DMS153 treated with DMSO at 0.1 percent for 48 hours (cell line): ENCODE measurements at regions not wholly inside any gene's neighbourhood (a gene's known extent, or its start where the extent isn't known, plus 50 kb on each side); places are given as distances from the start of the nearest gene placed in this dataset.
A peak's percentile ranks its signal among the peaks of the same experiment; 100 is the strongest.

Source experiments
- DNase-seq: peaks from one replicate; lab custom pipeline; 2025; ENCODE audit not compliant: unreplicated experiment; lab: John Stamatoyannopoulos, UW

GRCh38 chr9:108618906-108619550, 236.8 kb downstream of the ACTL7B start:
- no peak for DNase-seq

- DNase-seq, result no peak
These were observed 238.1 kb downstream of the ACTL7B start for GRCh38 chr9:108617676-108618075.

GRCh38 chr9:108615152-108615551, 240.6 kb downstream of the ACTL7B start:
- DNase-seq, result no peak

- no peak for DNase-seq
These were observed 243.3 kb downstream of the ACTL7B start for GRCh38 chr9:108612513-108612912.

GRCh38 chr9:108609897-108610253, 245.9 kb downstream of the ACTL7B start:
- no peak for DNase-seq

GRCh38 chr9:108609227-108609896, 246.4 kb downstream of the ACTL7B start:
- no peak for DNase-seq

- no peak for DNase-seq
These were observed 248.2 kb downstream of the ACTL7B start for GRCh38 chr9:108607607-108608006.

- no peak for DNase-seq
These were observed 249.4 kb downstream of the ACTL7B start for GRCh38 chr9:108606401-108606800.

GRCh38 chr9:108603141-108603540, 252.6 kb downstream of the ACTL7B start:
- no peak for DNase-seq

GRCh38 chr9:108600896-108601295, 254.9 kb downstream of the ACTL7B start:
- no peak for DNase-seq

- no peak for DNase-seq
These were observed 256.2 kb downstream of the ACTL7B start for GRCh38 chr9:108599571-108599970.

GRCh38 chr9:108591121-108591520, 264.7 kb downstream of the ACTL7B start:
- no peak for DNase-seq

- DNase-seq, result no peak
These were observed 267.5 kb downstream of the ACTL7B start for GRCh38 chr9:108588246-108588645.

- no peak for DNase-seq
These were observed 269.2 kb downstream of the ACTL7B start for GRCh38 chr9:108586471-108587139.

- no peak for DNase-seq
These were observed 270.9 kb downstream of the ACTL7B start for GRCh38 chr9:108584860-108585259.

GRCh38 chr9:108582726-108583125, 273.1 kb downstream of the ACTL7B start:
- no peak for DNase-seq

- DNase-seq, result no peak
These were observed 275.9 kb downstream of the ACTL7B start for GRCh38 chr9:108579757-108580439.

- DNase-seq, result no peak
These were observed 280.5 kb downstream of the ACTL7B start for GRCh38 chr9:108575276-108575675.

- DNase-seq, result no peak
These were observed 286.2 kb downstream of the ACTL7B start for GRCh38 chr9:108569624-108570023.

GRCh38 chr9:108568093-108568492, 287.7 kb downstream of the ACTL7B start:
- peak; percentile 20 for DNase-seq

GRCh38 chr9:108567571-108567970, 288.2 kb downstream of the ACTL7B start:
- no peak for DNase-seq
